Thoracic aorta (tissue), 2 donors: ENCODE measurements at regions not wholly inside any gene's neighbourhood (a gene's known extent, or its start where the extent isn't known, plus 50 kb on each side); places are given as distances from the start of the nearest gene placed in this dataset.
"Not testable (repeated sequence)": the region's sequence is repeated elsewhere in the genome, so short reads cannot be mapped to it uniquely, and the experiment has no call there.

ENCODE experiments used
- ATAC-seq: fragments of 150-250 bp; one replicate; pipeline ENCODE4 v1.8.0; 2017; ENCODE audit warnings: low read depth; ENCODE audit not compliant: insufficient number of reproducible peaks, low FRiP score
- DNase-seq: peaks from one replicate; pipeline ENCODE4 v3.0.0-alpha.2; 2020; ENCODE audit warnings: low spot score
- H3K27ac ChIP-seq, 2 donors: fragments of 200-600 bp; sonication (generic); 1 replicate in 1 of 2; 2 replicates in 1 of 2; pipeline ENCODE4 v1.5.1; 2016; ENCODE audit warnings: mild to moderate bottlenecking in 2 of 2, moderate library complexity in 2 of 2
- H3K27me3 ChIP-seq: fragments of 200-600 bp; sonication (generic); replicated peaks from 2 replicates; pipeline ENCODE4 v1.6.0; 2016; ENCODE audit warnings: mild to moderate bottlenecking; ENCODE audit not compliant: insufficient read depth
- H3K36me3 ChIP-seq: fragments of 200-600 bp; sonication (generic); one replicate; pipeline ENCODE4 v1.5.1; 2016
- H3K4me1 ChIP-seq, 2 donors: fragments of 200-600 bp; sonication (generic); 1 replicate in 1 of 2; 2 replicates in 1 of 2; pipeline versions ENCODE4 v1.5.1 to v1.6.0; 2016; ENCODE audit warnings: low read depth in 2 of 2, mild to moderate bottlenecking in 1 of 2; ENCODE audit not compliant: control insufficient read depth in 1 of 2
- H3K4me3 ChIP-seq: fragments of 200-600 bp; sonication (generic); 2 replicates; pipeline ENCODE4 v1.5.1; 2016; ENCODE audit warnings: mild to moderate bottlenecking
- H3K9me3 ChIP-seq: fragments of 200-600 bp; sonication (generic); 2 replicates; pipeline ENCODE4 v1.5.1; 2016
- TF ChIP-seq, protein P1 (sequence below): fragments of 200-600 bp; sonication (generic); IDR thresholded peaks from one replicate; pipeline ENCODE4 v1.5.1; 2019; ENCODE audit warnings: antibody characterized with exemption

DNA sequence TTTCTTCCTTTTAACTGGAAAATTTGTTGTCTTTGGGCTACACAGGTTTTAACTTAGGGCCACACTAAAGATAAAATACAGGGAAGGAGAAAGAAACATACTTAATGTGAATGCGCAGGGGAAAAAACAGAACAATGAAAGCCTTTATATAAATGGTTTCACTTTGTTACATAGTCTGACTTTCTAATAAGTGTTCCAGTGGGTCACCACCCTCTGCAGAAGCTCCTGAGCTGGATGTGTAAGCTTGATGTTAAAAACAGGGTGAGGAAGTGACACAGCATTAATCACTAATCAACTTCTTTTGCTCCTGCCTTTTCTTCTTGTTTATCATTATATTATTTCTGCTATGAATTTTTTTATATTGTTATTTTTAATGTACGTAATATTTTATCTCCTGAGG is 445.6 kb upstream of the CA10 start:
- Histone ChIP-seq H3K27me3 (no peaks in the 10 kb centered on the region), H3K4me3 (no peak overlapping the region), H3K4me1 (no peaks in the 10 kb centered on the region), H3K9me3 (no peaks in the 10 kb centered on the region), H3K36me3 (no peaks in the 10 kb centered on the region), H3K27ac (no peak overlapping the region)
- ATAC-seq = no peak
- TF ChIP-seq, protein P1, sequence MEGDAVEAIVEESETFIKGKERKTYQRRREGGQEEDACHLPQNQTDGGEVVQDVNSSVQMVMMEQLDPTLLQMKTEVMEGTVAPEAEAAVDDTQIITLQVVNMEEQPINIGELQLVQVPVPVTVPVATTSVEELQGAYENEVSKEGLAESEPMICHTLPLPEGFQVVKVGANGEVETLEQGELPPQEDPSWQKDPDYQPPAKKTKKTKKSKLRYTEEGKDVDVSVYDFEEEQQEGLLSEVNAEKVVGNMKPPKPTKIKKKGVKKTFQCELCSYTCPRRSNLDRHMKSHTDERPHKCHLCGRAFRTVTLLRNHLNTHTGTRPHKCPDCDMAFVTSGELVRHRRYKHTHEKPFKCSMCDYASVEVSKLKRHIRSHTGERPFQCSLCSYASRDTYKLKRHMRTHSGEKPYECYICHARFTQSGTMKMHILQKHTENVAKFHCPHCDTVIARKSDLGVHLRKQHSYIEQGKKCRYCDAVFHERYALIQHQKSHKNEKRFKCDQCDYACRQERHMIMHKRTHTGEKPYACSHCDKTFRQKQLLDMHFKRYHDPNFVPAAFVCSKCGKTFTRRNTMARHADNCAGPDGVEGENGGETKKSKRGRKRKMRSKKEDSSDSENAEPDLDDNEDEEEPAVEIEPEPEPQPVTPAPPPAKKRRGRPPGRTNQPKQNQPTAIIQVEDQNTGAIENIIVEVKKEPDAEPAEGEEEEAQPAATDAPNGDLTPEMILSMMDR = no peak
- no peak for DNase-seq

DNA sequence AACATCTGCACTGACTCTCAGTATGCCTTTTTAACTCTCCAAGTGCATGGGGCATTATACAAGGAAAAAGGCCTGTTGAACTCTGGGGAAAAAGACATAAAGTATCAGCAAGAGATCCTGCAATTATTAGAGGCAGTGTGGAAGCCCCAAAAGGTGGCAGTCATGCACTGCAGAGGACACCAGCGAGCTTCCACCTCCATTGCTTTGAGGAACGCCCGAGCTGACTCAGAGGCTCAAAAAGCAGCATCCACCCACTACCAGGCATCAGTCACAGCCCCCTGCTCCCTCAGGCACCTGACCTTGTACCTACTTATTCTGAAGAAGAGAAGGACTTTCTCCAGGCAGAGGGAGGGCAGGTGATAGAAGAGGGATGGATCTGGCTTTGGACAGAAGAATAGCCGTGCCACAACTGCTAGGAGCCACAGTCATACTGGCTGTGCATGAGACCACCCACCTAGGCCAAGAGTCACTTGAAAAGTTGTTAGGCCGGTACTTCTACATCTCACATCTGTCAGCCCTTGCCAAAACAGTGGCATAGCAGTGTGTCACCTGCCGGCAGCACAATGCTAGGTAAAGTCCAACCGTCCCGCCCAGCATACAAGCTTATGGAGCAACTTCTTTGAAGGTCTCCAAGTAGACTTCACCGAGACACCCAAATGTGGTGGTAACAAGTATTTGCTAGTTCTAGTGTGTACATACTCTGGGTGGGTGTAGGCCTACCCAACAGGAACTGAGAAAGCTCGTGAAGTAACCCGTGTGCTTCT is 439.1 kb upstream of the CA10 start:
- not testable (repeated sequence) for ATAC-seq, H3K4me3 ChIP-seq, H3K9me3 ChIP-seq, H3K27me3 ChIP-seq, H3K36me3 ChIP-seq, DNase-seq, H3K27ac ChIP-seq, H3K4me1 ChIP-seq

DNA sequence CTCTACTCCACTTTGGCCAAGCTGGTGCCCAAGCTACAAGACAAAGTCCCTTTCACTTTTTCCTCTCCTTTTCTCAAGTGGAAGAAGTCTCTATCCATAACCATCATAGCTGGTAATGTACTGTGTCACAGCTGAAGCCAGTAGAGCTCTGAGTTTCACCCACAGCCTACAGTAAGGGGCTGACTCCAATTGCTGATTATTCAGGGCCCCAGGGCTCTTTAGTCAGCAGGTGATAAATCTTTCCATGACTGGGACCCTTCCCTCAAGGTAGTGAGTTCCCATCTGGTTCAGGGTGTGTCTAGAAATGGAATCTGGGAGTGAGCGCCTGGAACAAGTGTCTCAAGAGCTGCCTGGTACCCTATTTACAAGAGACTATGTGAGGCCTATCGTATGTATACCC is 436.0 kb upstream of the CA10 start:
- H3K27me3 ChIP-seq = no peaks in the 10 kb centered on the region
- no peak for DNase-seq
- no peaks in the 10 kb centered on the region for H3K9me3 ChIP-seq
- TF ChIP-seq, protein P1 = no peak
- ATAC-seq = no peak
- no peak overlapping the region for H3K4me3 ChIP-seq
- H3K36me3 ChIP-seq = no peaks in the 10 kb centered on the region
- H3K27ac ChIP-seq = no peak overlapping the region
- H3K4me1 ChIP-seq = no peaks in the 10 kb centered on the region

DNA sequence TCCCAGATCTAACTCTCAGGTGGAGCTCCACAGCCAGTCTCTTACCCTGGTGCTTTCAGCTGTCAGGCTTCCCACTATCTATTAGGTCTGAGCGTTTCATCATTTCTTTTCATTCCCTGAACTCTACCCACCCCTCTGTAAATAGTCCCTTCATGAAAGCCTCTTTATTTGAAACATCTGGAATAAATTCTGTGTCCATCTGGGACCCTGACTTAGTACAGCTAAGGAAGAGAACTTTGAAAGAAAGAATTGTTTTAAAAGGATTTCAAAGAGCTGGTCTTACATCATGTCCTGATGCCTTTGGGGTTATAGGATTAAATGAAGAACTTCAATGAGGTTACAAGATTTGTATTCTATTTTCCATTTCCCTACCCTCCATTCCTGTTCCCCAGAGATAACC is 388.5 kb upstream of the CA10 start:
- Histone ChIP-seq H3K4me3 (no peak overlapping the region), H3K9me3 (no peaks in the 10 kb centered on the region), H3K27ac (no peak overlapping the region), H3K4me1 (no peaks in the 10 kb centered on the region), H3K36me3 (no peaks in the 10 kb centered on the region), H3K27me3 (no peaks in the 10 kb centered on the region)
- ATAC-seq (no peak), DNase-seq (no peak)
- TF ChIP-seq, protein P1 = no peak

DNA sequence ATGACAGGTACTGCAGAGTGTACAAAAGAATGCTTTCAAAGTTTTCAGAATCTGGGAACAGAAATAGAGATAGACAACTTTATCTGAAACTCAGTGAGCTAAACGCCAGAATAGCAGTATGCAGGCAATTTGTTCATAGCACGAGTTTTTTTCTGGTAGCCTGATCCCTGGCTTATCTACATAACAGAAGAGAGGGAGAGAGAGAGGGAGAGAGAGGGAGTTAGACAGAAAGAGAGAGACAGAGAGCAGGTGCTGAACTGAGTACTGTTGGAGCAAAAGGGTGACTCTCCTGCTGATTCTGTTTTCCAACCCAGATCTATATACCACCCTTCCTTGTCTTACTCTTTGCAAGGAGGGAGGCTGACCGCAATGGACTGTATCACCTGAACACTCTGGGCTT is 388.0 kb upstream of the CA10 start:
- H3K4me3 ChIP-seq = no peak overlapping the region
- no peak for ATAC-seq
- no peak for DNase-seq
- no peaks in the 10 kb centered on the region for H3K9me3 ChIP-seq
- no peaks in the 10 kb centered on the region for H3K27me3 ChIP-seq
- H3K36me3 ChIP-seq = no peaks in the 10 kb centered on the region
- H3K27ac ChIP-seq = no peak overlapping the region
- TF ChIP-seq, protein P1 = no peak
- no peaks in the 10 kb centered on the region for H3K4me1 ChIP-seq

DNA sequence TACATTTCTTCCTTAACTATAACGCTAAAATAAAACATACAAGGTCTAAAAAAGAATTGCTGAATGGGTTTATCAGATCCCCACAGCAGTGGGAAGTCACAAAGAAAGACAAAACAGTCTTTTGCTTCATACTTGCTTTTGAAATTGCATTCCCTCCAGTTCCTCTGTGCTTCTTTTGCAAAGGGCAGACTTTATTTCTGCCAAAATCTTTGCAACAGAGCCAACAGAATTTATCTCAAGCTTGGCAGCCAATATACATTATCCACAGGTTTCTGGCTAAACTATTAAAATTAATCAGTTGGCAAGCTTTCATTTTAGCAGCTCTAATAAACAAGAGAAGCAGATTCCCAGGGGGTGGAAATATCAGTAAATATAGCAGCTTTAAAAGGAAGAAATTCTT is 378.9 kb upstream of the CA10 start:
- Histone ChIP-seq H3K27me3 (no peaks in the 10 kb centered on the region), H3K4me1 (no peaks in the 10 kb centered on the region), H3K27ac (no peak overlapping the region), H3K4me3 (no peak overlapping the region), H3K36me3 (no peaks in the 10 kb centered on the region), H3K9me3 (no peaks in the 10 kb centered on the region)
- TF ChIP-seq, protein P1 = no peak
- ATAC-seq (no peak), DNase-seq (no peak)
